ENCODE measurements at regions not wholly inside any gene's neighbourhood (a gene's known extent, or its start where the extent isn't known, plus 50 kb on each side); places are given as distances from the start of the nearest gene placed in this dataset.

- no peak for DNase-seq
These were observed 124.3 kb upstream of the UGT8 start for GRCh38 chr4:114474188-114474800.

GRCh38 chr4:114476310-114476709 is 122.3 kb upstream of the UGT8 start:
- no peak for DNase-seq
- Histone ChIP-seq H3K27me3 (replicated peaks; ENCODE audit: control insufficient read depth, insufficient read depth, low read length, poor library complexity, severe bottlenecking) (no peaks in the 10 kb centered on the region), H3K27ac (ENCODE audit: insufficient read depth, low read length, poor library complexity, severe bottlenecking) (no peak overlapping the region), H3K9me3 (ENCODE audit: control insufficient read depth, low read length) (no peaks in the 10 kb centered on the region), H3K4me3 (ENCODE audit: insufficient read depth, low read depth, low read length, poor library complexity, severe bottlenecking) (no peak overlapping the region), H3K36me3 (ENCODE audit: control insufficient read depth, insufficient read depth, low read length) (no peaks in the 10 kb centered on the region), H3K4me1 (ENCODE audit: control insufficient read depth, insufficient read depth, low read length, poor library complexity, severe bottlenecking) (no peaks in the 10 kb centered on the region)

More at GRCh38 chr4:114474188-114474800, 124.3 kb upstream of the UGT8 start:
- H3K27ac ChIP-seq (ENCODE audit: insufficient read depth, low read length, poor library complexity, severe bottlenecking) = no peak overlapping the region
- H3K36me3 ChIP-seq (ENCODE audit: control insufficient read depth, insufficient read depth, low read length) = no peaks in the 10 kb centered on the region
- H3K4me1 ChIP-seq (ENCODE audit: control insufficient read depth, insufficient read depth, low read length, poor library complexity, severe bottlenecking) = no peaks in the 10 kb centered on the region
- no peaks in the 10 kb centered on the region for H3K27me3 ChIP-seq (replicated peaks; ENCODE audit: control insufficient read depth, insufficient read depth, low read length, poor library complexity, severe bottlenecking)
- no peaks in the 10 kb centered on the region for H3K9me3 ChIP-seq (ENCODE audit: control insufficient read depth, low read length)
- H3K4me3 ChIP-seq (ENCODE audit: insufficient read depth, low read depth, low read length, poor library complexity, severe bottlenecking) = no peak overlapping the region

GRCh38 chr4:114479595-114479994 is 119.0 kb upstream of the UGT8 start:
- Histone ChIP-seq H3K27ac (ENCODE audit: insufficient read depth, low read length, poor library complexity, severe bottlenecking) (no peak overlapping the region), H3K9me3 (ENCODE audit: control insufficient read depth, low read length) (no peaks in the 10 kb centered on the region), H3K4me3 (ENCODE audit: insufficient read depth, low read depth, low read length, poor library complexity, severe bottlenecking) (no peak overlapping the region), H3K4me1 (ENCODE audit: control insufficient read depth, insufficient read depth, low read length, poor library complexity, severe bottlenecking) (no peaks in the 10 kb centered on the region), H3K27me3 (replicated peaks; ENCODE audit: control insufficient read depth, insufficient read depth, low read length, poor library complexity, severe bottlenecking) (no peaks in the 10 kb centered on the region), H3K36me3 (ENCODE audit: control insufficient read depth, insufficient read depth, low read length) (no peaks in the 10 kb centered on the region)
- DNase-seq = no peak

GRCh38 chr4:114481856-114482255 is 116.8 kb upstream of the UGT8 start:
- H3K27ac ChIP-seq (ENCODE audit: insufficient read depth, low read length, poor library complexity, severe bottlenecking) = no peak overlapping the region
- DNase-seq = no peak
- H3K27me3 ChIP-seq (replicated peaks; ENCODE audit: control insufficient read depth, insufficient read depth, low read length, poor library complexity, severe bottlenecking) = no peaks in the 10 kb centered on the region
- H3K4me1 ChIP-seq (ENCODE audit: control insufficient read depth, insufficient read depth, low read length, poor library complexity, severe bottlenecking) = no peaks in the 10 kb centered on the region
- H3K9me3 ChIP-seq (ENCODE audit: control insufficient read depth, low read length) = no peaks in the 10 kb centered on the region
- no peaks in the 10 kb centered on the region for H3K36me3 ChIP-seq (ENCODE audit: control insufficient read depth, insufficient read depth, low read length)
- H3K4me3 ChIP-seq (ENCODE audit: insufficient read depth, low read depth, low read length, poor library complexity, severe bottlenecking) = no peak overlapping the region

- DNase-seq = no peak
- Histone ChIP-seq H3K4me3 (ENCODE audit: insufficient read depth, low read depth, low read length, poor library complexity, severe bottlenecking) (no peak overlapping the region), H3K36me3 (ENCODE audit: control insufficient read depth, insufficient read depth, low read length) (no peaks in the 10 kb centered on the region), H3K4me1 (ENCODE audit: control insufficient read depth, insufficient read depth, low read length, poor library complexity, severe bottlenecking) (no peaks in the 10 kb centered on the region), H3K9me3 (ENCODE audit: control insufficient read depth, low read length) (no peaks in the 10 kb centered on the region), H3K27ac (ENCODE audit: insufficient read depth, low read length, poor library complexity, severe bottlenecking) (no peak overlapping the region), H3K27me3 (replicated peaks; ENCODE audit: control insufficient read depth, insufficient read depth, low read length, poor library complexity, severe bottlenecking) (no peaks in the 10 kb centered on the region)
These were observed 111.5 kb upstream of the UGT8 start for GRCh38 chr4:114487101-114487500.

- Histone ChIP-seq H3K27ac (ENCODE audit: insufficient read depth, low read length, poor library complexity, severe bottlenecking) (no peak overlapping the region), H3K9me3 (ENCODE audit: control insufficient read depth, low read length) (no peaks in the 10 kb centered on the region)
These were observed 110.2 kb upstream of the UGT8 start for GRCh38 chr4:114488301-114488982.

GRCh38 chr4:114494246-114494803 is 104.3 kb upstream of the UGT8 start:
- no peak overlapping the region for H3K27ac ChIP-seq (ENCODE audit: insufficient read depth, low read length, poor library complexity, severe bottlenecking)
- no peak overlapping the region for H3K4me3 ChIP-seq (ENCODE audit: insufficient read depth, low read depth, low read length, poor library complexity, severe bottlenecking)
- no peak for DNase-seq
- H3K4me1 ChIP-seq (ENCODE audit: control insufficient read depth, insufficient read depth, low read length, poor library complexity, severe bottlenecking) = no peaks in the 10 kb centered on the region
- H3K9me3 ChIP-seq (ENCODE audit: control insufficient read depth, low read length) = no peaks in the 10 kb centered on the region
- H3K27me3 ChIP-seq (replicated peaks; ENCODE audit: control insufficient read depth, insufficient read depth, low read length, poor library complexity, severe bottlenecking) = no peaks in the 10 kb centered on the region
- H3K36me3 ChIP-seq (ENCODE audit: control insufficient read depth, insufficient read depth, low read length) = no peaks in the 10 kb centered on the region

More at GRCh38 chr4:114488301-114488982, 110.2 kb upstream of the UGT8 start:
- H3K4me1 ChIP-seq (ENCODE audit: control insufficient read depth, insufficient read depth, low read length, poor library complexity, severe bottlenecking) = no peaks in the 10 kb centered on the region
- no peaks in the 10 kb centered on the region for H3K36me3 ChIP-seq (ENCODE audit: control insufficient read depth, insufficient read depth, low read length)
- no peak for DNase-seq
- no peak overlapping the region for H3K4me3 ChIP-seq (ENCODE audit: insufficient read depth, low read depth, low read length, poor library complexity, severe bottlenecking)
- H3K27me3 ChIP-seq (replicated peaks; ENCODE audit: control insufficient read depth, insufficient read depth, low read length, poor library complexity, severe bottlenecking) = no peaks in the 10 kb centered on the region

- no peaks in the 10 kb centered on the region for H3K4me1 ChIP-seq (ENCODE audit: control insufficient read depth, insufficient read depth, low read length, poor library complexity, severe bottlenecking)
- DNase-seq = no peak
- no peak overlapping the region for H3K27ac ChIP-seq (ENCODE audit: insufficient read depth, low read length, poor library complexity, severe bottlenecking)
These were observed 103.1 kb upstream of the UGT8 start for GRCh38 chr4:114495471-114495928.

GRCh38 chr4:114497116-114497515 is 101.5 kb upstream of the UGT8 start:
- no peak overlapping the region for H3K27ac ChIP-seq (ENCODE audit: insufficient read depth, low read length, poor library complexity, severe bottlenecking)
- no peaks in the 10 kb centered on the region for H3K27me3 ChIP-seq (replicated peaks; ENCODE audit: control insufficient read depth, insufficient read depth, low read length, poor library complexity, severe bottlenecking)
- no peak overlapping the region for H3K4me3 ChIP-seq (ENCODE audit: insufficient read depth, low read depth, low read length, poor library complexity, severe bottlenecking)
- H3K36me3 ChIP-seq (ENCODE audit: control insufficient read depth, insufficient read depth, low read length) = no peaks in the 10 kb centered on the region
- no peaks in the 10 kb centered on the region for H3K9me3 ChIP-seq (ENCODE audit: control insufficient read depth, low read length)
- DNase-seq = no peak
- no peaks in the 10 kb centered on the region for H3K4me1 ChIP-seq (ENCODE audit: control insufficient read depth, insufficient read depth, low read length, poor library complexity, severe bottlenecking)

More at GRCh38 chr4:114495471-114495928, 103.1 kb upstream of the UGT8 start:
- no peaks in the 10 kb centered on the region for H3K36me3 ChIP-seq (ENCODE audit: control insufficient read depth, insufficient read depth, low read length)
- H3K9me3 ChIP-seq (ENCODE audit: control insufficient read depth, low read length) = no peaks in the 10 kb centered on the region
- H3K4me3 ChIP-seq (ENCODE audit: insufficient read depth, low read depth, low read length, poor library complexity, severe bottlenecking) = no peak overlapping the region
- H3K27me3 ChIP-seq (replicated peaks; ENCODE audit: control insufficient read depth, insufficient read depth, low read length, poor library complexity, severe bottlenecking) = no peaks in the 10 kb centered on the region

- H3K4me1 ChIP-seq (ENCODE audit: control insufficient read depth, insufficient read depth, low read length, poor library complexity, severe bottlenecking) = no peaks in the 10 kb centered on the region
- H3K9me3 ChIP-seq (ENCODE audit: control insufficient read depth, low read length) = no peaks in the 10 kb centered on the region
- no peaks in the 10 kb centered on the region for H3K27me3 ChIP-seq (replicated peaks; ENCODE audit: control insufficient read depth, insufficient read depth, low read length, poor library complexity, severe bottlenecking)
- H3K4me3 ChIP-seq (ENCODE audit: insufficient read depth, low read depth, low read length, poor library complexity, severe bottlenecking) = no peak overlapping the region
- DNase-seq = no peak
- no peaks in the 10 kb centered on the region for H3K36me3 ChIP-seq (ENCODE audit: control insufficient read depth, insufficient read depth, low read length)
- no peak overlapping the region for H3K27ac ChIP-seq (ENCODE audit: insufficient read depth, low read length, poor library complexity, severe bottlenecking)
These were observed 89.3 kb upstream of the UGT8 start for GRCh38 chr4:114509340-114509739.
